ENCODE measurements at regions not wholly inside any gene's neighbourhood (a gene's known extent, or its start where the extent isn't known, plus 50 kb on each side); places are given as distances from the start of the nearest gene placed in this dataset.

DNA sequence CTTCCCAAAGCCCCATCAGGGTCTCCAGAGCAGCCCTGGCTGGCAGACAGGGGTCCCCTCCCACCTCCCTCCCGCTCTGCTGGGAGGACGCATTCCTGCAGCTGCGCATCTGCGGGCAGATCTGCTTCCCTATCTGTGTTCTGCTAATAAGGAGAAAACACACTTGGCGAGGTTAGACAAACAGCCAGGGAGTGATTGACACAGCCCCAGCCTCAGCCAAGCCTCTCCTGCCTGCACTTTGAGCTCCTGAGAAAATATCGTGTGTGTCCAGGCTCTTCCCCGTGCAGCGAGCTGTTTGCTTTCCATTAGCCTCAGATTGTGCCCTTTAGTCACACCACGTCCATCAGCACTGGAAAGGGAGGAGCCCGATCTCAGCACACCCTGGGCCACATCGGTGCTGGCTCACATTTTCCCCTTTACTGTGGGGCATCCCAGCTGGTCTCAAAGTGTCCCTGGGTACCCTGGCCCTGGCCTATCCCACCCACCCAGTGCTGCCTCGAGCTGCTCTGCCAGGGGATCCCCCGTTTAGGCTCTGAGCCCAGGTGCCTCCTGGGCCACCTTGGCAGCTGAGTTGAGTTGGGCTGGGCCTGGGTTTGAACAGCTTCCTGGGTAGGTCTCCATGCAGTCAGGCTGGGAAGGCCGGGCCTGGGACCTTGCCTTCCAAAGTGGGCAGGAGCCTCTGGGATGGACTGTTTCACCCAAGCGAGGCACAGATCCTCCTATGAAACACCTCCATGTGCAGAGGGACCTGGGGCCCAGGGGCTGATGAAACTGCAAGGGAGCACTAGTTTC, 61.1 kb downstream of the BARX1 start (continued):
- TF ChIP-seq, protein P1, sequence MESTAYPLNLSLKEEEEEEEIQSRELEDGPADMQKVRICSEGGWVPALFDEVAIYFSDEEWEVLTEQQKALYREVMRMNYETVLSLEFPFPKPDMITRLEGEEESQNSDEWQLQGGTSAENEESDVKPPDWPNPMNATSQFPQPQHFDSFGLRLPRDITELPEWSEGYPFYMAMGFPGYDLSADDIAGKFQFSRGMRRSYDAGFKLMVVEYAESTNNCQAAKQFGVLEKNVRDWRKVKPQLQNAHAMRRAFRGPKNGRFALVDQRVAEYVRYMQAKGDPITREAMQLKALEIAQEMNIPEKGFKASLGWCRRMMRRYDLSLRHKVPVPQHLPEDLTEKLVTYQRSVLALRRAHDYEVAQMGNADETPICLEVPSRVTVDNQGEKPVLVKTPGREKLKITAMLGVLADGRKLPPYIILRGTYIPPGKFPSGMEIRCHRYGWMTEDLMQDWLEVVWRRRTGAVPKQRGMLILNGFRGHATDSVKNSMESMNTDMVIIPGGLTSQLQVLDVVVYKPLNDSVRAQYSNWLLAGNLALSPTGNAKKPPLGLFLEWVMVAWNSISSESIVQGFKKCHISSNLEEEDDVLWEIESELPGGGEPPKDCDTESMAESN (CRISPR knock-in tag; conservative IDR thresholded peaks at IDR 0.05) = no peak
- TF ChIP-seq KDM2A (CRISPR knock-in tag; IDR thresholded peaks at IDR 0.05; ENCODE audit: borderline replicate concordance, low read depth) (no peak), FOXP1 (IDR thresholded peaks at IDR 0.05) (no peak), FOXP1 (CRISPR knock-in tag; IDR thresholded peaks at IDR 0.05) (0 out of 2 replicates have a peak, but pooled peaks have one; percentile 35), BHLHE40 (IDR thresholded peaks at IDR 0.05; ENCODE audit: low read length) (peak; percentile 74), RBM39 (IDR thresholded peaks at IDR 0.05; ENCODE audit: low read depth, low read length, poor library complexity, severe bottlenecking) (peak; percentile 35), RBFOX2 (IDR thresholded peaks at IDR 0.05; ENCODE audit: low read depth, low read length) (no peak), TEAD3 (CRISPR knock-in tag; optimal IDR thresholded peaks at IDR 0.05; ENCODE audit: borderline replicate concordance) (peak; percentile 60), PHF8 (CRISPR knock-in tag; IDR thresholded peaks at IDR 0.05) (no peak), RELA (CRISPR knock-in tag; IDR thresholded peaks at IDR 0.05) (no peak), ZNF296 (CRISPR knock-in tag; conservative IDR thresholded peaks at IDR 0.05) (no peak), SRSF1 (optimal IDR thresholded peaks at IDR 0.05; ENCODE audit: low read depth, low read length) (no peak), GABPB1 (CRISPR knock-in tag; IDR thresholded peaks at IDR 0.05) (peak; percentile 32; the same call in 1 of the 2 replicates), HDAC2 (CRISPR knock-in tag; IDR thresholded peaks at IDR 0.05) (peak; percentile 86; the same call in 1 of the 2 replicates), MTA1 (CRISPR knock-in tag; IDR thresholded peaks at IDR 0.05; ENCODE audit: borderline replicate concordance) (peak; percentile 84), LCORL (IDR thresholded peaks at IDR 0.05) (no peak), LCORL (CRISPR knock-in tag; IDR thresholded peaks at IDR 0.05) (no peak; the same call in 1 of the 2 replicates), ZNF17 (CRISPR knock-in tag; IDR thresholded peaks at IDR 0.05) (no peak), ERF (CRISPR knock-in tag; IDR thresholded peaks at IDR 0.05) (0 out of 2 replicates have a peak, but pooled peaks have one; percentile 35), ZNF264 (CRISPR knock-in tag; IDR thresholded peaks at IDR 0.05) (peak; percentile 90), ZNF30 (CRISPR knock-in tag; IDR thresholded peaks at IDR 0.05) (no peak), SP4 (CRISPR knock-in tag; IDR thresholded peaks at IDR 0.05) (peak; percentile 25; the same call in 1 of the 2 replicates), ZNF33B (CRISPR knock-in tag; IDR thresholded peaks at IDR 0.05) (0 out of 2 replicates have a peak, but pooled peaks have one; percentile 27), SIX4 (CRISPR knock-in tag; IDR thresholded peaks at IDR 0.05) (no peak), SOX13 (IDR thresholded peaks at IDR 0.05) (no peak), SOX13 (CRISPR knock-in tag; conservative IDR thresholded peaks at IDR 0.05 in 1 of 2, IDR thresholded peaks at IDR 0.05 in 1 of 2) (peak in 1 of 2 experiments; percentile 37; a peak in 1 of 4 replicates)
- TF ChIP-seq, protein P2, sequence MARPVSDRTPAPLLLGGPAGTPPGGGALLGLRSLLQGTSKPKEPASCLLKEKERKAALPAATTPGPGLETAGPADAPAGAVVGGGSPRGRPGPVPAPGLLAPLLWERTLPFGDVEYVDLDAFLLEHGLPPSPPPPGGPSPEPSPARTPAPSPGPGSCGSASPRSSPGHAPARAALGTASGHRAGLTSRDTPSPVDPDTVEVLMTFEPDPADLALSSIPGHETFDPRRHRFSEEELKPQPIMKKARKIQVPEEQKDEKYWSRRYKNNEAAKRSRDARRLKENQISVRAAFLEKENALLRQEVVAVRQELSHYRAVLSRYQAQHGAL (CRISPR knock-in tag; IDR thresholded peaks at IDR 0.05; ENCODE audit: not compliant biosample characterization) = no peak
- TF ChIP-seq, protein P3, sequence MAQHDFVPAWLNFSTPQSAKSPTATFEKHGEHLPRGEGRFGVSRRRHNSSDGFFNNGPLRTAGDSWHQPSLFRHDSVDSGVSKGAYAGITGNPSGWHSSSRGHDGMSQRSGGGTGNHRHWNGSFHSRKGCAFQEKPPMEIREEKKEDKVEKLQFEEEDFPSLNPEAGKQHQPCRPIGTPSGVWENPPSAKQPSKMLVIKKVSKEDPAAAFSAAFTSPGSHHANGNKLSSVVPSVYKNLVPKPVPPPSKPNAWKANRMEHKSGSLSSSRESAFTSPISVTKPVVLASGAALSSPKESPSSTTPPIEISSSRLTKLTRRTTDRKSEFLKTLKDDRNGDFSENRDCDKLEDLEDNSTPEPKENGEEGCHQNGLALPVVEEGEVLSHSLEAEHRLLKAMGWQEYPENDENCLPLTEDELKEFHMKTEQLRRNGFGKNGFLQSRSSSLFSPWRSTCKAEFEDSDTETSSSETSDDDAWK (CRISPR knock-in tag; IDR thresholded peaks at IDR 0.05) = no peak

Measured in HepG2 (cell line).